HL-60 (cell line): ENCODE measurements at regions not wholly inside any gene's neighbourhood (a gene's known extent, or its start where the extent isn't known, plus 50 kb on each side); places are given as distances from the start of the nearest gene placed in this dataset.

Source experiments
- POLR2AphosphoS5 ChIP-seq: IDR thresholded peaks from 2 replicates; pipeline ENCODE4 v1.6.1; 2012; ENCODE audit warnings: low read depth
- TF ChIP-seq, protein P1 (sequence below): IDR thresholded peaks from one replicate; pipeline ENCODE4 v1.5.1; 2011; ENCODE audit warnings: low read length, control low read depth, inconsistent platforms; ENCODE audit not compliant: insufficient read depth
- TF ChIP-seq, protein P2 (sequence below): IDR thresholded peaks from 2 replicates; pipeline ENCODE4 v1.6.1; 2012; ENCODE audit warnings: low read depth; ENCODE audit not compliant: insufficient replicate concordance

DNA sequence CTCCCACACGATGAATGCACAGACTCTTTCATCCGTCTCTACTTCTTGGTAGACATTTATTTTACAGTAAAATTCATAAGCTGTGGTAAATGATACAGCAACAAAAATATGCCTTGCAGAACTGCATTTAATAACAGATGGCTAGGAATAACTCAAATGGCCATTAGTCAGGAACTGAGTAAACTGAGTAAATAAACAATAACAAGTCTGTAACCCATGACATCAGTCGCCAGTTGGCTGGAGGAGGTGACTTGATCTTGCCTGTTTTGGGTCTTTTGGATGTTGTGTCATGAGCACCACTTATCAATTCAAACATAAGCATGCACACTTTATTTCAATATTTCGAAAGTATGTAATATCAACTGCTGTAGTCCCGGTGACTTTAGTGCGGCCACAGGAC, 632.6 kb upstream of the ARGLU1 start:
- TF ChIP-seq, protein P1, sequence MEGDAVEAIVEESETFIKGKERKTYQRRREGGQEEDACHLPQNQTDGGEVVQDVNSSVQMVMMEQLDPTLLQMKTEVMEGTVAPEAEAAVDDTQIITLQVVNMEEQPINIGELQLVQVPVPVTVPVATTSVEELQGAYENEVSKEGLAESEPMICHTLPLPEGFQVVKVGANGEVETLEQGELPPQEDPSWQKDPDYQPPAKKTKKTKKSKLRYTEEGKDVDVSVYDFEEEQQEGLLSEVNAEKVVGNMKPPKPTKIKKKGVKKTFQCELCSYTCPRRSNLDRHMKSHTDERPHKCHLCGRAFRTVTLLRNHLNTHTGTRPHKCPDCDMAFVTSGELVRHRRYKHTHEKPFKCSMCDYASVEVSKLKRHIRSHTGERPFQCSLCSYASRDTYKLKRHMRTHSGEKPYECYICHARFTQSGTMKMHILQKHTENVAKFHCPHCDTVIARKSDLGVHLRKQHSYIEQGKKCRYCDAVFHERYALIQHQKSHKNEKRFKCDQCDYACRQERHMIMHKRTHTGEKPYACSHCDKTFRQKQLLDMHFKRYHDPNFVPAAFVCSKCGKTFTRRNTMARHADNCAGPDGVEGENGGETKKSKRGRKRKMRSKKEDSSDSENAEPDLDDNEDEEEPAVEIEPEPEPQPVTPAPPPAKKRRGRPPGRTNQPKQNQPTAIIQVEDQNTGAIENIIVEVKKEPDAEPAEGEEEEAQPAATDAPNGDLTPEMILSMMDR: no peak
- TF ChIP-seq, protein P2, sequence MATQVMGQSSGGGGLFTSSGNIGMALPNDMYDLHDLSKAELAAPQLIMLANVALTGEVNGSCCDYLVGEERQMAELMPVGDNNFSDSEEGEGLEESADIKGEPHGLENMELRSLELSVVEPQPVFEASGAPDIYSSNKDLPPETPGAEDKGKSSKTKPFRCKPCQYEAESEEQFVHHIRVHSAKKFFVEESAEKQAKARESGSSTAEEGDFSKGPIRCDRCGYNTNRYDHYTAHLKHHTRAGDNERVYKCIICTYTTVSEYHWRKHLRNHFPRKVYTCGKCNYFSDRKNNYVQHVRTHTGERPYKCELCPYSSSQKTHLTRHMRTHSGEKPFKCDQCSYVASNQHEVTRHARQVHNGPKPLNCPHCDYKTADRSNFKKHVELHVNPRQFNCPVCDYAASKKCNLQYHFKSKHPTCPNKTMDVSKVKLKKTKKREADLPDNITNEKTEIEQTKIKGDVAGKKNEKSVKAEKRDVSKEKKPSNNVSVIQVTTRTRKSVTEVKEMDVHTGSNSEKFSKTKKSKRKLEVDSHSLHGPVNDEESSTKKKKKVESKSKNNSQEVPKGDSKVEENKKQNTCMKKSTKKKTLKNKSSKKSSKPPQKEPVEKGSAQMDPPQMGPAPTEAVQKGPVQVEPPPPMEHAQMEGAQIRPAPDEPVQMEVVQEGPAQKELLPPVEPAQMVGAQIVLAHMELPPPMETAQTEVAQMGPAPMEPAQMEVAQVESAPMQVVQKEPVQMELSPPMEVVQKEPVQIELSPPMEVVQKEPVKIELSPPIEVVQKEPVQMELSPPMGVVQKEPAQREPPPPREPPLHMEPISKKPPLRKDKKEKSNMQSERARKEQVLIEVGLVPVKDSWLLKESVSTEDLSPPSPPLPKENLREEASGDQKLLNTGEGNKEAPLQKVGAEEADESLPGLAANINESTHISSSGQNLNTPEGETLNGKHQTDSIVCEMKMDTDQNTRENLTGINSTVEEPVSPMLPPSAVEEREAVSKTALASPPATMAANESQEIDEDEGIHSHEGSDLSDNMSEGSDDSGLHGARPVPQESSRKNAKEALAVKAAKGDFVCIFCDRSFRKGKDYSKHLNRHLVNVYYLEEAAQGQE: no peak
- TF ChIP-seq POLR2AphosphoS5: no peak
